KMS-11 (cell line): ENCODE measurements at regions not wholly inside any gene's neighbourhood (a gene's known extent, or its start where the extent isn't known, plus 50 kb on each side); places are given as distances from the start of the nearest gene placed in this dataset.

Source experiments
- H2AFZ ChIP-seq: fragments of 200-600 bp; sonication (generic); 2 replicates; pipeline ENCODE4 v1.6.1; 2016; ENCODE audit warnings: antibody characterized with exemption, mixed run types, low read depth
- H3K27ac ChIP-seq: fragments of 200-600 bp; sonication (generic); 2 replicates; pipeline ENCODE4 v1.6.1; 2016; ENCODE audit warnings: mild to moderate bottlenecking, mixed run types
- H3K27me3 ChIP-seq: fragments of 200-600 bp; sonication (generic); 2 replicates; pipeline ENCODE4 v1.6.1; 2017; ENCODE audit warnings: mild to moderate bottlenecking, low read depth, mixed run types, moderate library complexity; ENCODE audit not compliant: insufficient read depth
- H3K36me3 ChIP-seq: fragments of 200-600 bp; sonication (generic); 2 replicates; pipeline ENCODE4 v1.6.1; 2017; ENCODE audit warnings: mild to moderate bottlenecking, mixed run types; ENCODE audit not compliant: insufficient read depth
- H3K4me1 ChIP-seq: fragments of 200-600 bp; sonication (generic); 2 replicates; pipeline ENCODE4 v1.6.1; 2016; ENCODE audit warnings: mild to moderate bottlenecking, low read depth, mixed run types; ENCODE audit not compliant: poor library complexity, severe bottlenecking
- H3K4me2 ChIP-seq: fragments of 200-600 bp; sonication (generic); 2 replicates; pipeline ENCODE4 v1.7.0; 2016; ENCODE audit warnings: mild to moderate bottlenecking, mixed run types
- H3K4me3 ChIP-seq: fragments of 200-600 bp; sonication (generic); IDR thresholded peaks from 2 replicates; pipeline ENCODE4 v1.6.1; 2017; ENCODE audit warnings: low read depth, low read length, mixed read lengths; ENCODE audit not compliant: insufficient read depth
- H3K79me2 ChIP-seq: fragments of 200-600 bp; sonication (generic); 2 replicates; pipeline ENCODE4 v1.6.1; 2016; ENCODE audit warnings: low read depth, mixed run types; ENCODE audit not compliant: insufficient read depth
- H3K9ac ChIP-seq: fragments of 200-600 bp; sonication (generic); 2 replicates; pipeline ENCODE4 v1.6.1; 2016; ENCODE audit warnings: mild to moderate bottlenecking, mixed run types
- H4K20me1 ChIP-seq: fragments of 200-600 bp; sonication (generic); 2 replicates; pipeline ENCODE4 v1.6.1; 2016; ENCODE audit warnings: mild to moderate bottlenecking, mixed run types; ENCODE audit not compliant: insufficient read depth
- TF ChIP-seq, protein P1 (sequence below): fragments of 200-600 bp; sonication (generic); conservative IDR thresholded peaks from 2 replicates; pipeline ENCODE4 v1.6.1; 2017; ENCODE audit warnings: low read depth, mild to moderate bottlenecking, antibody characterized with exemption, low read length, moderate library complexity, mixed read lengths

DNA sequence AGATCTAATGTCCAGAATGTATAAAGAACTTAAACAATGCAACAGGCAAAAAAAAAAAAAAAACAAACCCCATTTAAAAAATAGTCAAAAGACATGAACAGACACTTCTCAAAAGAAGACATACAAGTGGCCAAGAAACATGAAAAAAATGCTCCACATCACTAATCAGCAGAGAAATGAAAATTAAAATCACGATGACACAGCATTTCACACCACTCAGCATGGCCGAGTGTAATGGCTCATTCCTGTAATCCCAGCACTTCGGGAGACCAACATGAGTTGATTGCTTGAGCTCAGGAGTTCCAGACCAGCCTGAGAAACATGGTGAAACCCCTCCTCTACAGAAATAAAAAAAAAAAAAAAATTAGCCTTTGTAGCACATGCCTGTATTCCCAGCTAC, 701.4 kb upstream of the NRSN1 start:
- no peaks in the 10 kb centered on the region for H3K36me3 ChIP-seq
- no peaks in the 10 kb centered on the region for H3K4me1 ChIP-seq
- H3K27ac ChIP-seq: no peak overlapping the region
- H3K79me2 ChIP-seq: no peaks in the 10 kb centered on the region
- no peaks in the 10 kb centered on the region for H4K20me1 ChIP-seq
- TF ChIP-seq, protein P1, sequence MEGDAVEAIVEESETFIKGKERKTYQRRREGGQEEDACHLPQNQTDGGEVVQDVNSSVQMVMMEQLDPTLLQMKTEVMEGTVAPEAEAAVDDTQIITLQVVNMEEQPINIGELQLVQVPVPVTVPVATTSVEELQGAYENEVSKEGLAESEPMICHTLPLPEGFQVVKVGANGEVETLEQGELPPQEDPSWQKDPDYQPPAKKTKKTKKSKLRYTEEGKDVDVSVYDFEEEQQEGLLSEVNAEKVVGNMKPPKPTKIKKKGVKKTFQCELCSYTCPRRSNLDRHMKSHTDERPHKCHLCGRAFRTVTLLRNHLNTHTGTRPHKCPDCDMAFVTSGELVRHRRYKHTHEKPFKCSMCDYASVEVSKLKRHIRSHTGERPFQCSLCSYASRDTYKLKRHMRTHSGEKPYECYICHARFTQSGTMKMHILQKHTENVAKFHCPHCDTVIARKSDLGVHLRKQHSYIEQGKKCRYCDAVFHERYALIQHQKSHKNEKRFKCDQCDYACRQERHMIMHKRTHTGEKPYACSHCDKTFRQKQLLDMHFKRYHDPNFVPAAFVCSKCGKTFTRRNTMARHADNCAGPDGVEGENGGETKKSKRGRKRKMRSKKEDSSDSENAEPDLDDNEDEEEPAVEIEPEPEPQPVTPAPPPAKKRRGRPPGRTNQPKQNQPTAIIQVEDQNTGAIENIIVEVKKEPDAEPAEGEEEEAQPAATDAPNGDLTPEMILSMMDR: no peak
- H3K4me3 ChIP-seq: no peak overlapping the region
- H3K4me2 ChIP-seq: no peak overlapping the region
- H3K27me3 ChIP-seq: no peaks in the 10 kb centered on the region
- no peak overlapping the region for H3K9ac ChIP-seq
- H2AFZ ChIP-seq: no peak overlapping the region

DNA sequence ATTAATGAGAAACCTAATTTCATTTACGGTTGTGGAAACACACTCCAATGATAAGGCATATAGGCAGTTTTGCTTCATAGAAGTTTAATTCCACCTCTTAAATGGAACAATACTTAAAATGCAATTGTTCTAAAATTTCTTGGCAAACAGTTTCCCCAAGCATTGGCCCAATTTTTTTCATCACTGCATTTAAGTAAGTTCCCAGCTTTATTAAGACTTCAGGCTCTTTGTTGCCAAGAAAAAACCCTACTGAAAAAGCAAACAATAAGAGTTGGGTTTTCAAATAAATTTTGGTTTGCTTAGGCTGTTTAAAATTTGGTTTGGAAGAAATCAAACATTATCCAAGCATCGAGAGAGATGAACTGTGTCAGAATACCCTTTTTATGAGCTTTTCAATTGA, 690.9 kb upstream of the NRSN1 start:
- Histone ChIP-seq H3K4me2 (no peak overlapping the region), H2AFZ (no peak overlapping the region), H3K9ac (no peak overlapping the region), H3K36me3 (no peaks in the 10 kb centered on the region), H4K20me1 (no peaks in the 10 kb centered on the region), H3K27ac (no peak overlapping the region), H3K27me3 (no peaks in the 10 kb centered on the region), H3K4me1 (no peaks in the 10 kb centered on the region), H3K4me3 (no peak overlapping the region), H3K79me2 (no peaks in the 10 kb centered on the region)
- TF ChIP-seq, protein P1: no peak

- H3K4me3 ChIP-seq: no peak overlapping the region
Observed at GRCh38 chr6:23435798-23436197, 690.2 kb upstream of the NRSN1 start.

DNA sequence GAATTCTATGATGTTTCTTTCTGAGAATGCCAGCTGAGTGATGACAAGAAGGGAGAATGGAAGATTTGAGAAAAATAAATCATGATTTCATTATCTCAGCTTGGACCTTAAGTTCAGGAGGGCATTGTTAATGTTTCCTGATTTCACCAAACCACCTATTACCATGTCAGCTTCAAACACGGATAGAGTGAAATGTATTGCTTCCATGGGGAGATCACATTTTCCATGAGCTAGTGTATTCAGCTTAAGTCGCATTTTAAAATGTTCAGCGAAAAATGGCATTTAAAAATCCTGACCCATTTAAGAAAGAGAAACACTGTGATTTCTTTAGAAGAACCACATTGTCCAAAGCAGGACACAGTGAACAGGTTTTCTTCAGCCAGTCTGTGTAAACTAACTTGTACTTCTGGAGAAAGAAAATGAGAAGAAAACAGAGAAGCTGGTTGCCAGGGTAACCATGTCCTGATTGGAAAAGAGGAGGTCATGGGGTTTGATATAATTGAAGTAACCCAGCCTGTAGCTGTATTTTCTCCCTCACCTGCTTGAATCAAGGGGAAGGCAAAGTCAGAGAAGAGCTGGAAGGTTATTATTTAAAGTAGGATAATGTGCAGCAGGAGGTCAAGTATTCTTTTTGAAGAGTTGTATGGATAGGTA, 684.1 kb upstream of the NRSN1 start:
- no peak overlapping the region for H2AFZ ChIP-seq

More at GRCh38 chr6:23435798-23436197, 690.2 kb upstream of the NRSN1 start:
- no peak overlapping the region for H3K4me2 ChIP-seq
- H4K20me1 ChIP-seq: no peaks in the 10 kb centered on the region
- TF ChIP-seq, protein P1: no peak
- no peaks in the 10 kb centered on the region for H3K36me3 ChIP-seq
- H3K27me3 ChIP-seq: no peaks in the 10 kb centered on the region
- no peak overlapping the region for H2AFZ ChIP-seq
- H3K4me1 ChIP-seq: no peaks in the 10 kb centered on the region
- H3K79me2 ChIP-seq: no peaks in the 10 kb centered on the region
- no peak overlapping the region for H3K9ac ChIP-seq
- H3K27ac ChIP-seq: no peak overlapping the region

More for the DNA sequence above, 684.1 kb upstream of the NRSN1 start:
- Histone ChIP-seq H3K4me2 (no peak overlapping the region), H3K27me3 (no peaks in the 10 kb centered on the region; the same call in 1 of the 2 replicates), H3K4me1 (no peaks in the 10 kb centered on the region), H3K36me3 (no peaks in the 10 kb centered on the region), H3K79me2 (no peaks in the 10 kb centered on the region), H4K20me1 (no peaks in the 10 kb centered on the region), H3K27ac (no peak overlapping the region), H3K4me3 (no peak overlapping the region), H3K9ac (no peak overlapping the region)
- TF ChIP-seq, protein P1: no peak
